ENCODE measurements at regions not wholly inside any gene's neighbourhood (a gene's known extent, or its start where the extent isn't known, plus 50 kb on each side); places are given as distances from the start of the nearest gene placed in this dataset.
A peak's percentile ranks its signal among the peaks of the same experiment; 100 is the strongest.
"Not testable (repeated sequence)": the region's sequence is repeated elsewhere in the genome, so short reads cannot be mapped to it uniquely, and the experiment has no call there.

DNA sequence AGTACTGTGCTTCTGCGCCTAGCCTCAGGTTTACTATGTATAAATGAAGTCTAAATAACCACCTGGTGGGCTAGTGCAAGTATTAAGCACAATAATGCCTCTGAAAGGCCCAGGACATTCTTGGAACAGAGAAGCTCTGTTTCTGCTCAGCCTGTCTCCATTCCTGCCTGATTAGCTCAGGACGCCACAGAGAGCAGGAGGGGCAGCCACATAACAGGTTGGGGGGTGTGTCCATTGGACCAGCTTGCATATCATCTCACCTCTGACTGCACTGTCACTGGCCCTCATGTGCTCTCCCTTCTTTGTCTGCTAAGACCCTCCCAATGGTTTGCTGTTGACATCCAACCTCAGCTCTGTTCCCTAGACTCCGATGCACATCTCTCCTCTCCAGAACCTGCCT is 52.8 kb upstream of the IKZF1 start:
- 0 out of 2 replicates have a peak, but pooled peaks cover 2% of the 10 kb centered on the region for H3K4me1 ChIP-seq (ENCODE audit: control insufficient read depth, insufficient read depth, low read length)
- H3K9me3 ChIP-seq (ENCODE audit: control insufficient read depth, insufficient read depth, low read length): no peaks in the 10 kb centered on the region
- H3K4me3 ChIP-seq (ENCODE audit: low read length): no peak overlapping the region
- DNase-seq (ENCODE audit: low read depth, low spot score): no peak
- no peaks in the 10 kb centered on the region for H3K36me3 ChIP-seq (ENCODE audit: control insufficient read depth, insufficient read depth, low read length)
- no peaks in the 10 kb centered on the region for H3K27me3 ChIP-seq (ENCODE audit: control insufficient read depth, insufficient read depth, low read length)
- no peak overlapping the region for H3K27ac ChIP-seq (ENCODE audit: low read length)
- no CpG with 5 or more reads among the region's 3 CpGs for WGBS (ENCODE audit: insufficient coverage, insufficient read length)

DNA sequence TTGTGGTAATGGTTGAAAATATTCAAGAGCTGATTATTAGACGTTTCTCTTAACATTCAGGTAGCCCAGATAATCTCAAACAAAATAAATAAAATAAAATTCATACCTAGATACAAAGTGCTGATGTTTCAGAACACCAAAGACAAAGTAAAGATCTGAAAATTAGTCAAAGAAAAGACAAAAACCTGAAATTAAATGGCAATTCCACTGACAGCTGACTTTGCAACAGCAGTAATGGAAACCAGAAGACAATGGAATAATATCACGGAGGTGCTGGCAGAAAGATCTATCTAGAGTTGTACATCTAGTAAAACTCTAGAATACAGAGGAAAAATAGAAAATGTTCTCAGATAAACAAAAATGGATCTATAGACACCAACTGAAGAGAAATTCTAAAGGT is 58.0 kb upstream of the IKZF1 start:
- no peak overlapping the region for H3K27ac ChIP-seq (ENCODE audit: low read length)
- H3K4me1 ChIP-seq (ENCODE audit: control insufficient read depth, insufficient read depth, low read length): no peaks in the 10 kb centered on the region
- H3K36me3 ChIP-seq (ENCODE audit: control insufficient read depth, insufficient read depth, low read length): no peaks in the 10 kb centered on the region
- no CpG with 5 or more reads among the region's 2 CpGs for WGBS (ENCODE audit: insufficient coverage, insufficient read length)
- H3K4me3 ChIP-seq (ENCODE audit: low read length): no peak overlapping the region
- H3K9me3 ChIP-seq (ENCODE audit: control insufficient read depth, insufficient read depth, low read length): no peaks in the 10 kb centered on the region
- H3K27me3 ChIP-seq (ENCODE audit: control insufficient read depth, insufficient read depth, low read length): no peaks in the 10 kb centered on the region
- DNase-seq (ENCODE audit: low read depth, low spot score): no peak

DNA sequence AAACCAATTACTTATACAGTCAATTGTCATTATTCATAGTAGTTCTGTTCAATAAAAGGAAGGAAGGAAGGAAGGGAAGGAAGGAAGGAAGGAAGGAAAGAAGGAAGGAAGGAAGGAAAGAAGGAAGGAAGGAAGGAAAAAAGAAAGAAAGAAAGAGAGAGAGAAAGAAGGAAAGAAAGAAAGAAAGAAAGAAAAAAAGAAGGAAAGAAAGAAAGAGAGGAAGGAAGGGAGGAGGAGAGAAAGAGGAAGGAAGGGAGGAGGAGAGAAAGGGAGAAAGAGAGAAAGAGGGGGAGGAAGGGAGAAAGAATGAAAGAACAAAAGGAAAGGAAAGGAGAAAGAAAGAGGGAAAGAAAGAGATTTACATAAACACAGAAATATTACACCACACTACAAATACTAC is 62.4 kb upstream of the IKZF1 start:
- not testable (repeated sequence) for H3K27me3 ChIP-seq (ENCODE audit: control insufficient read depth, insufficient read depth, low read length); H3K4me1 ChIP-seq (ENCODE audit: control insufficient read depth, insufficient read depth, low read length); H3K9me3 ChIP-seq (ENCODE audit: control insufficient read depth, insufficient read depth, low read length); H3K36me3 ChIP-seq (ENCODE audit: control insufficient read depth, insufficient read depth, low read length); H3K4me3 ChIP-seq (ENCODE audit: low read length); DNase-seq (ENCODE audit: low read depth, low spot score); H3K27ac ChIP-seq (ENCODE audit: low read length)

- H3K4me1 ChIP-seq (ENCODE audit: control insufficient read depth, insufficient read depth, low read length); H3K36me3 ChIP-seq (ENCODE audit: control insufficient read depth, insufficient read depth, low read length); DNase-seq (ENCODE audit: low read depth, low spot score); H3K27ac ChIP-seq (ENCODE audit: low read length); H3K4me3 ChIP-seq (ENCODE audit: low read length); H3K27me3 ChIP-seq (ENCODE audit: control insufficient read depth, insufficient read depth, low read length); H3K9me3 ChIP-seq (ENCODE audit: control insufficient read depth, insufficient read depth, low read length): not testable (repeated sequence)
Observed at GRCh38 chr7:50240699-50241098, 63.8 kb upstream of the IKZF1 start.

DNA sequence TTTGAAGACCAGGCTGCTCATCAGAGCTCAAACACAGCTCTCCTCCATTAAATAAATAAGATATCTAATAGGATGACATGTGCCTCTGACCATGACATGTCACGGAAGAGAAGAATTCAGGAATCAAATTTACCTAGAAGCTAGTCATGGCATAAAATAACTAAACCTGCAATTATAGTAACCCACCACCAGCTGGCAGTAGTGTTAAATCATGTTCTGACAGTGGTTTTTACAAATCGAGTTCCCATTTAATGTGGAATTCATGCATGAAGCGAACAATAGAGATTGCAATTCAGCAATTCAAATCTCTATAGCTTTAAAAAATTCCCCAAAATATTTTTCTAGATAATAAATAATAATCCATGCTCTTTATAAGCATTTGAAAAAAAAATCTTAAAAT is 74.6 kb upstream of the IKZF1 start:
- DNase-seq (ENCODE audit: low read depth, low spot score): peak; percentile 27
- Histone ChIP-seq H3K27me3 (ENCODE audit: control insufficient read depth, insufficient read depth, low read length) (no peaks in the 10 kb centered on the region; the same call in 1 of the 2 replicates), H3K36me3 (ENCODE audit: control insufficient read depth, insufficient read depth, low read length) (no peaks in the 10 kb centered on the region), H3K4me3 (ENCODE audit: low read length) (no peak overlapping the region), H3K9me3 (ENCODE audit: control insufficient read depth, insufficient read depth, low read length) (no peaks in the 10 kb centered on the region), H3K27ac (ENCODE audit: low read length) (no peak overlapping the region), H3K4me1 (ENCODE audit: control insufficient read depth, insufficient read depth, low read length) (no peaks in the 10 kb centered on the region)
- WGBS (ENCODE audit: insufficient coverage, insufficient read length): no CpG with 5 or more reads among the region's 3 CpGs

DNA sequence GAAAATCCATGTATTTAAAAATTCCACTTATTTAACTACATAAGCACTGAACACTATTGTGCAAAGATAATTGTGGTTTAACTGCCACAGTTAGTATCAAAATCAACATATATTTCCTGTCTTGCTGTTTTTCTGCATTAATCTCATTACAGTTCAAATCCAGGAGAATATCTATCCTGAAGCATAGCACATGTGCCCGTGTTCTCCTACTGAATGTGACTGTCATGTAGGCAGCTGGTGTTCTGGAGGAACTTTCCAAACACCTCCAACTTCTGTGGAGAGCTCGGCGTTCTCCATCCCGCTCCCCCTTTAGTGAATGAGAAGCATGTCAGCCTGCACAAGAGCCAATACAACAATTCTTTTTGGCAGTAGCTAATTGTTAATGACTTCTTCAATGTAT is 76.4 kb upstream of the IKZF1 start:
- no peaks in the 10 kb centered on the region for H3K36me3 ChIP-seq (ENCODE audit: control insufficient read depth, insufficient read depth, low read length)
- no peaks in the 10 kb centered on the region for H3K4me1 ChIP-seq (ENCODE audit: control insufficient read depth, insufficient read depth, low read length)
- WGBS (ENCODE audit: insufficient coverage, insufficient read length): no CpG with 5 or more reads among the region's 4 CpGs
- no peaks in the 10 kb centered on the region for H3K9me3 ChIP-seq (ENCODE audit: control insufficient read depth, insufficient read depth, low read length)
- H3K27ac ChIP-seq (ENCODE audit: low read length): no peak overlapping the region
- H3K4me3 ChIP-seq (ENCODE audit: low read length): no peak overlapping the region
- DNase-seq (ENCODE audit: low read depth, low spot score): no peak
- H3K27me3 ChIP-seq (ENCODE audit: control insufficient read depth, insufficient read depth, low read length): no peaks in the 10 kb centered on the region; the same call in 1 of the 2 replicates

- no peaks in the 10 kb centered on the region for H3K36me3 ChIP-seq (ENCODE audit: control insufficient read depth, insufficient read depth, low read length)
- no peaks in the 10 kb centered on the region for H3K9me3 ChIP-seq (ENCODE audit: control insufficient read depth, insufficient read depth, low read length)
- DNase-seq (ENCODE audit: low read depth, low spot score): no peak
- H3K4me3 ChIP-seq (ENCODE audit: low read length): no peak overlapping the region
- H3K27me3 ChIP-seq (ENCODE audit: control insufficient read depth, insufficient read depth, low read length): no peaks in the 10 kb centered on the region; the same call in 1 of the 2 replicates
- WGBS (ENCODE audit: insufficient coverage, insufficient read length): no CpG with 5 or more reads among the region's 6 CpGs
- H3K27ac ChIP-seq (ENCODE audit: low read length): no peak overlapping the region
- no peaks in the 10 kb centered on the region for H3K4me1 ChIP-seq (ENCODE audit: control insufficient read depth, insufficient read depth, low read length)
Observed at GRCh38 chr7:50227726-50228125, 76.8 kb upstream of the IKZF1 start.

GRCh38 chr7:50226669-50227068 is 77.8 kb upstream of the IKZF1 start:
- no peaks in the 10 kb centered on the region for H3K36me3 ChIP-seq (ENCODE audit: control insufficient read depth, insufficient read depth, low read length)
- DNase-seq (ENCODE audit: low read depth, low spot score): no peak
- no peaks in the 10 kb centered on the region for H3K9me3 ChIP-seq (ENCODE audit: control insufficient read depth, insufficient read depth, low read length)
- no peaks in the 10 kb centered on the region; the same call in 1 of the 2 replicates for H3K27me3 ChIP-seq (ENCODE audit: control insufficient read depth, insufficient read depth, low read length)
- no peaks in the 10 kb centered on the region for H3K4me1 ChIP-seq (ENCODE audit: control insufficient read depth, insufficient read depth, low read length)
- no CpG with 5 or more reads among the region's 3 CpGs for WGBS (ENCODE audit: insufficient coverage, insufficient read length)
- H3K4me3 ChIP-seq (ENCODE audit: low read length): no peak overlapping the region
- no peak overlapping the region for H3K27ac ChIP-seq (ENCODE audit: low read length)

- no CpG with 5 or more reads among the region's 3 CpGs for WGBS (ENCODE audit: insufficient coverage, insufficient read length)
- H3K27me3 ChIP-seq (ENCODE audit: control insufficient read depth, insufficient read depth, low read length): no peaks in the 10 kb centered on the region; the same call in 1 of the 2 replicates
- no peak overlapping the region for H3K4me3 ChIP-seq (ENCODE audit: low read length)
- no peaks in the 10 kb centered on the region for H3K9me3 ChIP-seq (ENCODE audit: control insufficient read depth, insufficient read depth, low read length)
- no peak for DNase-seq (ENCODE audit: low read depth, low spot score)
- no peak overlapping the region for H3K27ac ChIP-seq (ENCODE audit: low read length)
- no peaks in the 10 kb centered on the region for H3K4me1 ChIP-seq (ENCODE audit: control insufficient read depth, insufficient read depth, low read length)
- no peaks in the 10 kb centered on the region for H3K36me3 ChIP-seq (ENCODE audit: control insufficient read depth, insufficient read depth, low read length)
Observed at GRCh38 chr7:50226145-50226544, 78.4 kb upstream of the IKZF1 start.

- no peak overlapping the region for H3K4me3 ChIP-seq (ENCODE audit: low read length)
- H3K9me3 ChIP-seq (ENCODE audit: control insufficient read depth, insufficient read depth, low read length): no peaks in the 10 kb centered on the region
- DNase-seq (ENCODE audit: low read depth, low spot score): no peak
- no peaks in the 10 kb centered on the region for H3K27me3 ChIP-seq (ENCODE audit: control insufficient read depth, insufficient read depth, low read length)
- H3K36me3 ChIP-seq (ENCODE audit: control insufficient read depth, insufficient read depth, low read length): no peaks in the 10 kb centered on the region
- no peaks in the 10 kb centered on the region for H3K4me1 ChIP-seq (ENCODE audit: control insufficient read depth, insufficient read depth, low read length)
- no peak overlapping the region for H3K27ac ChIP-seq (ENCODE audit: low read length)
Observed at GRCh38 chr7:50221433-50221832, 83.1 kb upstream of the IKZF1 start.

GRCh38 chr7:50221028-50221427 is 83.5 kb upstream of the IKZF1 start:
- Histone ChIP-seq H3K4me1 (ENCODE audit: control insufficient read depth, insufficient read depth, low read length) (no peaks in the 10 kb centered on the region), H3K9me3 (ENCODE audit: control insufficient read depth, insufficient read depth, low read length) (no peaks in the 10 kb centered on the region), H3K27ac (ENCODE audit: low read length) (no peak overlapping the region), H3K4me3 (ENCODE audit: low read length) (no peak overlapping the region), H3K27me3 (ENCODE audit: control insufficient read depth, insufficient read depth, low read length) (no peaks in the 10 kb centered on the region), H3K36me3 (ENCODE audit: control insufficient read depth, insufficient read depth, low read length) (no peaks in the 10 kb centered on the region)
- no CpG with 5 or more reads among the region's 3 CpGs for WGBS (ENCODE audit: insufficient coverage, insufficient read length)
- DNase-seq (ENCODE audit: low read depth, low spot score): no peak
